ENCODE measurements at regions not wholly inside any gene's neighbourhood (a gene's known extent, or its start where the extent isn't known, plus 50 kb on each side); places are given as distances from the start of the nearest gene placed in this dataset.

DNA sequence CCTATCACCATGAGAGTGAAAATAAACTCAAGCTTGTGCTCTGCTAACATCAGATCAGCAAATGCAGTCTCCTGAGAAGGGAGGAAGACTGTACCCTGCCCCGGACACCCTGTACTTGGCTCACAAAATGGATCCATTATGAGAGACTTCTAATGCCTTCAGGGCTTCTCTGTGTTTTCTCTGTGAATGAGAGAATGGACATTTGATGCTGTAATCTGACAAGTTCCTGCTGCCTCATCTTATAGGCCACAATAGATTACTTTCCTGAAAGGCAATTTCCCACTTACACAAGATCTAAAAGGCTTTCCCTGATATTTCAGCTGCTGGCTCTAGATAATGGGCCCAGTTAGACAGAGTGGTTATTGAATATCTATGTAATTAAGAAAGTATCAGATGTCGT is 117.2 kb downstream of the OTOR start:
- no peak for TF ChIP-seq EZH2 (IDR thresholded peaks at IDR 0.05)
- TF ChIP-seq, protein P1, sequence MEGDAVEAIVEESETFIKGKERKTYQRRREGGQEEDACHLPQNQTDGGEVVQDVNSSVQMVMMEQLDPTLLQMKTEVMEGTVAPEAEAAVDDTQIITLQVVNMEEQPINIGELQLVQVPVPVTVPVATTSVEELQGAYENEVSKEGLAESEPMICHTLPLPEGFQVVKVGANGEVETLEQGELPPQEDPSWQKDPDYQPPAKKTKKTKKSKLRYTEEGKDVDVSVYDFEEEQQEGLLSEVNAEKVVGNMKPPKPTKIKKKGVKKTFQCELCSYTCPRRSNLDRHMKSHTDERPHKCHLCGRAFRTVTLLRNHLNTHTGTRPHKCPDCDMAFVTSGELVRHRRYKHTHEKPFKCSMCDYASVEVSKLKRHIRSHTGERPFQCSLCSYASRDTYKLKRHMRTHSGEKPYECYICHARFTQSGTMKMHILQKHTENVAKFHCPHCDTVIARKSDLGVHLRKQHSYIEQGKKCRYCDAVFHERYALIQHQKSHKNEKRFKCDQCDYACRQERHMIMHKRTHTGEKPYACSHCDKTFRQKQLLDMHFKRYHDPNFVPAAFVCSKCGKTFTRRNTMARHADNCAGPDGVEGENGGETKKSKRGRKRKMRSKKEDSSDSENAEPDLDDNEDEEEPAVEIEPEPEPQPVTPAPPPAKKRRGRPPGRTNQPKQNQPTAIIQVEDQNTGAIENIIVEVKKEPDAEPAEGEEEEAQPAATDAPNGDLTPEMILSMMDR (IDR thresholded peaks at IDR 0.05), result no peak
- TF ChIP-seq EZH2phosphoT487 (IDR thresholded peaks at IDR 0.05), result no peak
